ENCODE measurements at regions not wholly inside any gene's neighbourhood (a gene's known extent, or its start where the extent isn't known, plus 50 kb on each side); places are given as distances from the start of the nearest gene placed in this dataset.

- TF ChIP-seq, protein P1, sequence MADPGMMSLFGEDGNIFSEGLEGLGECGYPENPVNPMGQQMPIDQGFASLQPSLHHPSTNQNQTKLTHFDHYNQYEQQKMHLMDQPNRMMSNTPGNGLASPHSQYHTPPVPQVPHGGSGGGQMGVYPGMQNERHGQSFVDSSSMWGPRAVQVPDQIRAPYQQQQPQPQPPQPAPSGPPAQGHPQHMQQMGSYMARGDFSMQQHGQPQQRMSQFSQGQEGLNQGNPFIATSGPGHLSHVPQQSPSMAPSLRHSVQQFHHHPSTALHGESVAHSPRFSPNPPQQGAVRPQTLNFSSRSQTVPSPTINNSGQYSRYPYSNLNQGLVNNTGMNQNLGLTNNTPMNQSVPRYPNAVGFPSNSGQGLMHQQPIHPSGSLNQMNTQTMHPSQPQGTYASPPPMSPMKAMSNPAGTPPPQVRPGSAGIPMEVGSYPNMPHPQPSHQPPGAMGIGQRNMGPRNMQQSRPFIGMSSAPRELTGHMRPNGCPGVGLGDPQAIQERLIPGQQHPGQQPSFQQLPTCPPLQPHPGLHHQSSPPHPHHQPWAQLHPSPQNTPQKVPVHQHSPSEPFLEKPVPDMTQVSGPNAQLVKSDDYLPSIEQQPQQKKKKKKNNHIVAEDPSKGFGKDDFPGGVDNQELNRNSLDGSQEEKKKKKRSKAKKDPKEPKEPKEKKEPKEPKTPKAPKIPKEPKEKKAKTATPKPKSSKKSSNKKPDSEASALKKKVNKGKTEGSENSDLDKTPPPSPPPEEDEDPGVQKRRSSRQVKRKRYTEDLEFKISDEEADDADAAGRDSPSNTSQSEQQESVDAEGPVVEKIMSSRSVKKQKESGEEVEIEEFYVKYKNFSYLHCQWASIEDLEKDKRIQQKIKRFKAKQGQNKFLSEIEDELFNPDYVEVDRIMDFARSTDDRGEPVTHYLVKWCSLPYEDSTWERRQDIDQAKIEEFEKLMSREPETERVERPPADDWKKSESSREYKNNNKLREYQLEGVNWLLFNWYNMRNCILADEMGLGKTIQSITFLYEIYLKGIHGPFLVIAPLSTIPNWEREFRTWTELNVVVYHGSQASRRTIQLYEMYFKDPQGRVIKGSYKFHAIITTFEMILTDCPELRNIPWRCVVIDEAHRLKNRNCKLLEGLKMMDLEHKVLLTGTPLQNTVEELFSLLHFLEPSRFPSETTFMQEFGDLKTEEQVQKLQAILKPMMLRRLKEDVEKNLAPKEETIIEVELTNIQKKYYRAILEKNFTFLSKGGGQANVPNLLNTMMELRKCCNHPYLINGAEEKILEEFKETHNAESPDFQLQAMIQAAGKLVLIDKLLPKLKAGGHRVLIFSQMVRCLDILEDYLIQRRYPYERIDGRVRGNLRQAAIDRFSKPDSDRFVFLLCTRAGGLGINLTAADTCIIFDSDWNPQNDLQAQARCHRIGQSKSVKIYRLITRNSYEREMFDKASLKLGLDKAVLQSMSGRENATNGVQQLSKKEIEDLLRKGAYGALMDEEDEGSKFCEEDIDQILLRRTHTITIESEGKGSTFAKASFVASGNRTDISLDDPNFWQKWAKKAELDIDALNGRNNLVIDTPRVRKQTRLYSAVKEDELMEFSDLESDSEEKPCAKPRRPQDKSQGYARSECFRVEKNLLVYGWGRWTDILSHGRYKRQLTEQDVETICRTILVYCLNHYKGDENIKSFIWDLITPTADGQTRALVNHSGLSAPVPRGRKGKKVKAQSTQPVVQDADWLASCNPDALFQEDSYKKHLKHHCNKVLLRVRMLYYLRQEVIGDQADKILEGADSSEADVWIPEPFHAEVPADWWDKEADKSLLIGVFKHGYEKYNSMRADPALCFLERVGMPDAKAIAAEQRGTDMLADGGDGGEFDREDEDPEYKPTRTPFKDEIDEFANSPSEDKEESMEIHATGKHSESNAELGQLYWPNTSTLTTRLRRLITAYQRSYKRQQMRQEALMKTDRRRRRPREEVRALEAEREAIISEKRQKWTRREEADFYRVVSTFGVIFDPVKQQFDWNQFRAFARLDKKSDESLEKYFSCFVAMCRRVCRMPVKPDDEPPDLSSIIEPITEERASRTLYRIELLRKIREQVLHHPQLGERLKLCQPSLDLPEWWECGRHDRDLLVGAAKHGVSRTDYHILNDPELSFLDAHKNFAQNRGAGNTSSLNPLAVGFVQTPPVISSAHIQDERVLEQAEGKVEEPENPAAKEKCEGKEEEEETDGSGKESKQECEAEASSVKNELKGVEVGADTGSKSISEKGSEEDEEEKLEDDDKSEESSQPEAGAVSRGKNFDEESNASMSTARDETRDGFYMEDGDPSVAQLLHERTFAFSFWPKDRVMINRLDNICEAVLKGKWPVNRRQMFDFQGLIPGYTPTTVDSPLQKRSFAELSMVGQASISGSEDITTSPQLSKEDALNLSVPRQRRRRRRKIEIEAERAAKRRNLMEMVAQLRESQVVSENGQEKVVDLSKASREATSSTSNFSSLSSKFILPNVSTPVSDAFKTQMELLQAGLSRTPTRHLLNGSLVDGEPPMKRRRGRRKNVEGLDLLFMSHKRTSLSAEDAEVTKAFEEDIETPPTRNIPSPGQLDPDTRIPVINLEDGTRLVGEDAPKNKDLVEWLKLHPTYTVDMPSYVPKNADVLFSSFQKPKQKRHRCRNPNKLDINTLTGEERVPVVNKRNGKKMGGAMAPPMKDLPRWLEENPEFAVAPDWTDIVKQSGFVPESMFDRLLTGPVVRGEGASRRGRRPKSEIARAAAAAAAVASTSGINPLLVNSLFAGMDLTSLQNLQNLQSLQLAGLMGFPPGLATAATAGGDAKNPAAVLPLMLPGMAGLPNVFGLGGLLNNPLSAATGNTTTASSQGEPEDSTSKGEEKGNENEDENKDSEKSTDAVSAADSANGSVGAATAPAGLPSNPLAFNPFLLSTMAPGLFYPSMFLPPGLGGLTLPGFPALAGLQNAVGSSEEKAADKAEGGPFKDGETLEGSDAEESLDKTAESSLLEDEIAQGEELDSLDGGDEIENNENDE (IDR thresholded peaks at IDR 0.05; ENCODE audit: insufficient replicate concordance, low read length): no peak
These were observed 1350.8 kb upstream of the SLC10A2 start (continued) for GRCh38 chr13:104416973-104417372.
